H1 (cell line): ENCODE measurements at regions not wholly inside any gene's neighbourhood (a gene's known extent, or its start where the extent isn't known, plus 50 kb on each side); places are given as distances from the start of the nearest gene placed in this dataset.

Source experiments
- CTCF ChIA-PET: fragments of 300-600 bp; sonication (Branson Sonifier 250); formaldehyde crosslinking; loops from one replicate; lab custom pipeline; 2021; ENCODE audit not compliant: partially characterized antibody; lab: Charles Lee
- POLR2A ChIA-PET: fragments of 300-600 bp; sonication (Branson Sonifier 250); formaldehyde crosslinking; loops from one replicate; lab custom pipeline; 2021; ENCODE audit warnings: inconsistent platforms; ENCODE audit not compliant: partially characterized antibody; lab: Charles Lee
- DNase-seq, 2 experiments: peaks; one replicate each; pipeline versions ENCODE4 v3.0.0 to v3.0.0-alpha.2; 2010 to 2022; ENCODE audit warnings: low spot score in 2 of 2, low read depth in 1 of 2, mixed read lengths in 1 of 2
- FAIRE-seq: peaks from 2 replicates; lab custom pipeline; 2011; peaks lifted over from hg19 to GRCh38; lab: Jason Lieb, UNC
- H2AFZ ChIP-seq: 2 replicates; pipeline ENCODE4 v1.8.1; 2012; ENCODE audit warnings: low read length, inconsistent platforms
- H2AK5ac ChIP-seq: 2 replicates; pipeline ENCODE4 v1.6.1; 2013; ENCODE audit warnings: low read depth, low read length
- H2BK120ac ChIP-seq: replicated peaks from 2 replicates; pipeline ENCODE3; 2013; ENCODE audit warnings: low read depth, low read length, inconsistent platforms
- H2BK12ac ChIP-seq: 2 replicates; pipeline ENCODE4 v1.6.1; 2013; ENCODE audit warnings: low read depth, low read length
- H2BK15ac ChIP-seq: 2 replicates; pipeline ENCODE4 v1.6.1; 2013; ENCODE audit warnings: low read length
- H2BK20ac ChIP-seq: 2 replicates; pipeline ENCODE4 v1.6.1; 2013; ENCODE audit warnings: low read length
- H2BK5ac ChIP-seq: 2 replicates; pipeline ENCODE4 v1.6.1; 2013; ENCODE audit warnings: low read depth, low read length
- H3K14ac ChIP-seq: 2 replicates; pipeline ENCODE4 v1.6.1; 2013; ENCODE audit warnings: inconsistent platforms; ENCODE audit not compliant: insufficient read length
- H3K18ac ChIP-seq: 2 replicates; pipeline ENCODE4 v1.6.1; 2013; ENCODE audit warnings: low read length; ENCODE audit errors: extremely low read depth
- H3K23ac ChIP-seq: 2 replicates; pipeline ENCODE4 v1.6.1; 2013; ENCODE audit warnings: inconsistent platforms; ENCODE audit not compliant: insufficient read length
- H3K23me2 ChIP-seq: 2 replicates; pipeline ENCODE4 v1.6.1; 2013; ENCODE audit warnings: low read depth, low read length
- H3K27ac ChIP-seq: 2 replicates; pipeline ENCODE4 v1.6.1; 2011; ENCODE audit warnings: low read depth, low read length, inconsistent platforms
- H3K27me3 ChIP-seq, 4 experiments: replicated peaks in 1 of 4; 1 replicate in 1 of 4; 2 replicates in 3 of 4; pipeline versions ENCODE4 v1.6.1 to v1.8.1; 2011 to 2013; ENCODE audit warnings: low read length in 3 of 4, mild to moderate bottlenecking in 3 of 4, inconsistent platforms in 2 of 4, mixed read lengths in 2 of 4, moderate library complexity in 1 of 4; ENCODE audit not compliant: control insufficient read depth in 3 of 4, insufficient read depth in 3 of 4; ENCODE audit errors: extremely low read depth in 1 of 4
- H3K36me3 ChIP-seq, 4 experiments: 2 replicates each; pipeline versions ENCODE4 v1.6.1 to v1.8.1; 2011 to 2013; ENCODE audit warnings: mild to moderate bottlenecking in 4 of 4, low read length in 3 of 4, moderate library complexity in 2 of 4, control low read depth in 1 of 4, inconsistent platforms in 1 of 4; ENCODE audit not compliant: insufficient read depth in 4 of 4, control insufficient read depth in 2 of 4
- H3K4ac ChIP-seq: replicated peaks from 2 replicates; pipeline ENCODE3; 2013; ENCODE audit warnings: low read length, low read depth, mixed read lengths, inconsistent platforms; ENCODE audit not compliant: insufficient read length
- H3K4me1 ChIP-seq, 4 experiments: replicated peaks in 1 of 4; 1 replicate in 1 of 4; 2 replicates in 3 of 4; pipeline versions ENCODE4 v1.6.1 to v1.8.1; 2011 to 2013; ENCODE audit warnings: low read length in 3 of 4, inconsistent platforms in 2 of 4, mixed read lengths in 1 of 4; ENCODE audit not compliant: insufficient read depth in 4 of 4, control insufficient read depth in 3 of 4
- H3K4me2 ChIP-seq, 2 experiments: 2 replicates each; pipeline versions ENCODE4 v1.6.1 to v1.8.1; 2011 to 2013; ENCODE audit warnings: low read depth in 2 of 2, low read length in 2 of 2, control low read depth in 1 of 2, inconsistent platforms in 1 of 2, mild to moderate bottlenecking in 1 of 2; ENCODE audit not compliant: insufficient read depth in 1 of 2
- H3K4me3 ChIP-seq, 4 experiments: fragments of 200-600, 300-600 bp in 1 of 4; sonication (generic), shearing (Covaris generic), sonication (Bioruptor Twin) in 1 of 4; 2 replicates each; pipeline versions ENCODE4 v1.5.1 to v1.8.1; 2011 to 2016; ENCODE audit warnings: low read length in 4 of 4, low read depth in 3 of 4, control low read depth in 2 of 4, inconsistent platforms in 2 of 4, mild to moderate bottlenecking in 2 of 4, mixed read lengths in 1 of 4, moderate library complexity in 1 of 4; ENCODE audit not compliant: insufficient read depth in 2 of 4; ENCODE audit errors: extremely low read depth in 1 of 4
- H3K56ac ChIP-seq: replicated peaks from 2 replicates; pipeline ENCODE3; 2013; ENCODE audit warnings: low read depth, mild to moderate bottlenecking, mixed read lengths, low read length, inconsistent platforms; ENCODE audit not compliant: insufficient read length
- H3K79me1 ChIP-seq: 2 replicates; pipeline ENCODE4 v1.6.1; 2013; ENCODE audit warnings: low read depth, low read length, control low read depth
- H3K79me2 ChIP-seq, 2 experiments: 2 replicates each; pipeline versions ENCODE4 v1.6.1 to v1.8.1; 2012 to 2013; ENCODE audit warnings: low read length in 2 of 2, mild to moderate bottlenecking in 2 of 2, inconsistent platforms in 1 of 2; ENCODE audit not compliant: insufficient read depth in 2 of 2, control insufficient read depth in 1 of 2
- H3K9ac ChIP-seq, 4 experiments: replicated peaks in 1 of 4; 1 replicate in 1 of 4; 2 replicates in 3 of 4; pipeline versions ENCODE4 v1.6.1 to v1.8.1; 2011 to 2013; ENCODE audit warnings: low read depth in 3 of 4, low read length in 3 of 4, control low read depth in 2 of 4, mild to moderate bottlenecking in 2 of 4, moderate library complexity in 2 of 4, inconsistent platforms in 1 of 4; ENCODE audit errors: extremely low read depth in 1 of 4
- H3K9me3 ChIP-seq, 2 experiments: 2 replicates each; pipeline versions ENCODE4 v1.6.1 to v1.8.1; 2012 to 2013; ENCODE audit warnings: mild to moderate bottlenecking in 2 of 2, moderate library complexity in 2 of 2, control low read depth in 1 of 2, inconsistent platforms in 1 of 2, low read depth in 1 of 2, low read length in 1 of 2, mixed read lengths in 1 of 2; ENCODE audit not compliant: insufficient read depth in 2 of 2
- H4K20me1 ChIP-seq, 2 experiments: replicated peaks in 1 of 2; 2 replicates each; pipeline versions ENCODE3 to v1.8.1; 2011 to 2013; ENCODE audit warnings: inconsistent platforms in 2 of 2, low read length in 2 of 2, mild to moderate bottlenecking in 1 of 2; ENCODE audit not compliant: insufficient read depth in 2 of 2, control insufficient read depth in 1 of 2
- H4K5ac ChIP-seq: 2 replicates; pipeline ENCODE4 v1.6.1; 2013; ENCODE audit warnings: low read length, low read depth, mixed read lengths, inconsistent platforms; ENCODE audit not compliant: insufficient read length
- H4K8ac ChIP-seq: 2 replicates; pipeline ENCODE4 v1.8.0; 2013; ENCODE audit warnings: mild to moderate bottlenecking, moderate library complexity, low read length, inconsistent platforms; ENCODE audit not compliant: insufficient read depth; ENCODE audit errors: extremely low read depth
- H4K91ac ChIP-seq: replicated peaks from 2 replicates; pipeline ENCODE3; 2013; ENCODE audit warnings: low read length, mixed read lengths, inconsistent platforms; ENCODE audit not compliant: insufficient read length
- ASH2L ChIP-seq: fragments of 200-600, 300-600 bp; sonication (generic); IDR thresholded peaks from one replicate; pipeline ENCODE4 v1.7.1; 2017; ENCODE audit warnings: low read length
- CBX8 ChIP-seq: fragments of 300-800, 300-1000 bp; sonication (generic); IDR thresholded peaks from 2 replicates; pipeline ENCODE4 v1.7.1; 2016; ENCODE audit warnings: low read depth, low read length, borderline replicate concordance
- CEBPB ChIP-seq: IDR thresholded peaks from 2 replicates; pipeline ENCODE4 v1.6.1; 2012; ENCODE audit warnings: low read depth, low read length
- GABPA ChIP-seq: IDR thresholded peaks from 2 replicates; pipeline ENCODE4 v1.6.1; 2011; ENCODE audit warnings: mild to moderate bottlenecking, low read length, moderate library complexity, borderline replicate concordance; ENCODE audit not compliant: insufficient read depth
- HDAC6 ChIP-seq: IDR thresholded peaks from one replicate; pipeline ENCODE4 v1.7.1; 2012; ENCODE audit warnings: low read depth, mild to moderate bottlenecking, inconsistent platforms, low read length, moderate library complexity
- PHF8 ChIP-seq: fragments of 200-600 bp; sonication (generic); conservative IDR thresholded peaks from 2 replicates; pipeline ENCODE4 v1.7.1; 2012; ENCODE audit warnings: low read depth, mild to moderate bottlenecking, inconsistent platforms, low read length, moderate library complexity
- RNF2 ChIP-seq: fragments of 200-900, 300-1000 bp; sonication (generic); IDR thresholded peaks from 2 replicates; pipeline ENCODE4 v1.7.1; 2016; ENCODE audit warnings: borderline replicate concordance, low read depth, mild to moderate bottlenecking, antibody characterized with exemption, low read length; ENCODE audit not compliant: poor library complexity, severe bottlenecking; ENCODE audit errors: missing control alignments
- SIX5 ChIP-seq: IDR thresholded peaks from 2 replicates; pipeline ENCODE4 v1.6.1; 2011; ENCODE audit warnings: mild to moderate bottlenecking, low read depth, low read length
- YY1 ChIP-seq: IDR thresholded peaks from 2 replicates; pipeline ENCODE4 v1.6.1; 2011; ENCODE audit warnings: low read depth, mild to moderate bottlenecking, low read length
- whole genome bisulfite sequencing, 2 experiments: shearing (Covaris generic) in 1 of 2; methylation state at CpG; one replicate each; pipeline versions ENCODE4 v1.1.6 to v1.1.7; 2013 to 2015; ENCODE audit warnings: low lambda C conversion rate in 2 of 2, mixed read lengths in 2 of 2, inconsistent platforms in 1 of 2, low coverage in 1 of 2, missing lambda C conversion rate in 1 of 2; ENCODE audit not compliant: insufficient replicate concordance in 2 of 2, insufficient coverage in 1 of 2, insufficient read length in 1 of 2; ENCODE audit errors: extremely low coverage in 1 of 2, missing lambda C conversion rate in 1 of 2; 5-methylcytosine and 5-hydroxymethylcytosine counted together
- TF ChIP-seq, protein P1 (sequence below), 3 experiments: IDR thresholded peaks; 1 replicate in 2 of 3; 2 replicates in 1 of 3; pipeline versions ENCODE4 v1.5.1 to v1.6.1; 2011; ENCODE audit warnings: low read length in 3 of 3, mild to moderate bottlenecking in 3 of 3, inconsistent platforms in 2 of 3, low read depth in 1 of 3, moderate library complexity in 1 of 3; ENCODE audit not compliant: insufficient read depth in 1 of 3; ENCODE audit errors: control extremely low read depth in 1 of 3
- TF ChIP-seq, protein P2 (sequence below): IDR thresholded peaks from 2 replicates; pipeline ENCODE4 v1.6.1; 2011; ENCODE audit warnings: low read depth, mild to moderate bottlenecking, low read length; ENCODE audit not compliant: insufficient read depth

DNA sequence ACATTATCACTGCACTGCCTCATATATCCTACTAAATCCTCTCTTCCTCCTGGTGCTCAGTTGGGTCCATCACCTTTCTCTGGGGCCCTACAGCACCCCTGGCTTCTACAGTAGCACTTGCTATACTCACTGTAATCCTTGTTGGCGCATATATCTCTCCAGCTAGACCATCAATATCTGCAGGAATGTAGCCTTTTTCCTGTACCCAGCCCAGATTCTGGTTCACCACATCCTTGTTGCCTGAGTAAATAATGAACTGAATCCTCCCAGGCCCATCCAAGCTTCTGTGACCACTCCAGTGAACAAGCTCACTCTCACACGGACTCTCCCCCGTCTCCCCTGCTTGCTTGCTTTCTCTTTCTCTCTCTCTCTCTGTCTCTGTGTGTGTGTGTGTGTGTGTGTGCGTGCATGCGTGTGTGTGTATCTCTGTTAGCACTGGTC, 62.5 kb upstream of the LIPC start:
- Histone ChIP-seq H3K79me1 (no peaks in the 10 kb centered on the region), H3K9ac (no peak overlapping the region), H3K79me2 (no peaks in the 10 kb centered on the region), H2BK12ac (no peak overlapping the region), H4K20me1 (no peaks in the 10 kb centered on the region), H2BK20ac (no peak overlapping the region), H2BK5ac (no peak overlapping the region), H3K4me3 (no peak overlapping the region), H3K23me2 (no peaks in the 10 kb centered on the region; the same call in 1 of the 2 replicates), H3K27me3 (no peaks in the 10 kb centered on the region), H3K56ac (no peak overlapping the region), H3K4me1 (no peaks in the 10 kb centered on the region), H3K4me2 (no peak overlapping the region), H4K91ac (no peak overlapping the region), H2AK5ac (no peak overlapping the region), H4K8ac (no peak overlapping the region), H3K27ac (no peak overlapping the region; the same call in 1 of the 2 replicates), H2BK15ac (no peak overlapping the region), H3K36me3 (no peaks in the 10 kb centered on the region), H3K23ac (no peak overlapping the region), H3K18ac (no peak overlapping the region), H4K5ac (no peak overlapping the region), H3K4ac (no peak overlapping the region), H3K14ac (no peak overlapping the region), H3K9me3 (peaks cover 0 to 12% of the 10 kb centered on the region in 2 experiments; a peak in 1 of 4 replicates), H2BK120ac (no peak overlapping the region), H2AFZ (no peak overlapping the region)
- 70% methylated on average over 5 of the region's 5 CpGs; no CpG with 5 or more reads in 1 of the 2 experiments for WGBS, 2 experiments
- CTCF ChIA-PET, result interaction anchor here (0.6 to 0.9 kb wide), 2 partner anchors 13 to 100 kb away, joined by 3 to 6 read pairs; no protein-coding TSS in a partner anchor
- POLR2A ChIA-PET, result no interaction called here
- DNase-seq, result no peak
- no peak for FAIRE-seq
- no peak for TF ChIP-seq ASH2L
- TF ChIP-seq GABPA, result no peak
- no peak for TF ChIP-seq PHF8
- TF ChIP-seq SIX5, result no peak
- no peak for TF ChIP-seq RNF2
- no peak for TF ChIP-seq CEBPB
- TF ChIP-seq CBX8, result no peak
- TF ChIP-seq, protein P1, sequence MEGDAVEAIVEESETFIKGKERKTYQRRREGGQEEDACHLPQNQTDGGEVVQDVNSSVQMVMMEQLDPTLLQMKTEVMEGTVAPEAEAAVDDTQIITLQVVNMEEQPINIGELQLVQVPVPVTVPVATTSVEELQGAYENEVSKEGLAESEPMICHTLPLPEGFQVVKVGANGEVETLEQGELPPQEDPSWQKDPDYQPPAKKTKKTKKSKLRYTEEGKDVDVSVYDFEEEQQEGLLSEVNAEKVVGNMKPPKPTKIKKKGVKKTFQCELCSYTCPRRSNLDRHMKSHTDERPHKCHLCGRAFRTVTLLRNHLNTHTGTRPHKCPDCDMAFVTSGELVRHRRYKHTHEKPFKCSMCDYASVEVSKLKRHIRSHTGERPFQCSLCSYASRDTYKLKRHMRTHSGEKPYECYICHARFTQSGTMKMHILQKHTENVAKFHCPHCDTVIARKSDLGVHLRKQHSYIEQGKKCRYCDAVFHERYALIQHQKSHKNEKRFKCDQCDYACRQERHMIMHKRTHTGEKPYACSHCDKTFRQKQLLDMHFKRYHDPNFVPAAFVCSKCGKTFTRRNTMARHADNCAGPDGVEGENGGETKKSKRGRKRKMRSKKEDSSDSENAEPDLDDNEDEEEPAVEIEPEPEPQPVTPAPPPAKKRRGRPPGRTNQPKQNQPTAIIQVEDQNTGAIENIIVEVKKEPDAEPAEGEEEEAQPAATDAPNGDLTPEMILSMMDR (IDR thresholded peaks at IDR 0.05; ENCODE audit: control extremely low read depth in 1 of 3, insufficient read depth in 1 of 3, low read depth in 1 of 3, low read length in 3 of 3), result no peak
- TF ChIP-seq, protein P2, sequence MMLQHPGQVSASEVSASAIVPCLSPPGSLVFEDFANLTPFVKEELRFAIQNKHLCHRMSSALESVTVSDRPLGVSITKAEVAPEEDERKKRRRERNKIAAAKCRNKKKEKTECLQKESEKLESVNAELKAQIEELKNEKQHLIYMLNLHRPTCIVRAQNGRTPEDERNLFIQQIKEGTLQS, result no peak
- TF ChIP-seq YY1, result no peak
- TF ChIP-seq HDAC6, result no peak
